GM10266 (cell line): ENCODE measurements at regions not wholly inside any gene's neighbourhood (a gene's known extent, or its start where the extent isn't known, plus 50 kb on each side); places are given as distances from the start of the nearest gene placed in this dataset.

Experiments
- DNase-seq: peaks from one replicate; pipeline ENCODE4 v3.0.0; 2012; ENCODE audit errors: extremely low spot score
- CTCF ChIP-seq: IDR thresholded peaks from 2 replicates; pipeline ENCODE4 v1.5.1; 2012; ENCODE audit warnings: mild to moderate bottlenecking, low read depth; ENCODE audit not compliant: control insufficient read depth, insufficient read depth; ENCODE audit errors: missing control alignments

- TF ChIP-seq CTCF: no peak
- no peak for DNase-seq
Measured at GRCh38 chr6:56407883-56408410, 160.6 kb upstream of the COL21A1 start.

- TF ChIP-seq CTCF: no peak
- DNase-seq: peak; percentile 43
Measured at GRCh38 chr6:56406276-56407269, 159.2 kb upstream of the COL21A1 start.

GRCh38 chr6:56404599-56404998 lies 157.2 kb upstream of the COL21A1 start:
- DNase-seq: no peak
- no peak for TF ChIP-seq CTCF

- no peak for DNase-seq
- no peak for TF ChIP-seq CTCF
Measured at GRCh38 chr6:56403745-56404144, 156.4 kb upstream of the COL21A1 start.

- no peak for TF ChIP-seq CTCF
- DNase-seq: no peak
Measured at GRCh38 chr6:56401477-56402070, 154.2 kb upstream of the COL21A1 start.

GRCh38 chr6:56400273-56400672 lies 152.9 kb upstream of the COL21A1 start:
- DNase-seq: no peak
- TF ChIP-seq CTCF: no peak
